Stimulated activated CD4-positive, alpha-beta T cell treated with anti-CD3 and anti-CD28 coated beads, Interleukin-12 subunit alpha, Interleukin-12 subunit beta, amount 100 ng/mL, for 48 hours (primary cell): ENCODE measurements at regions not wholly inside any gene's neighbourhood (a gene's known extent, or its start where the extent isn't known, plus 50 kb on each side); places are given as distances from the start of the nearest gene placed in this dataset.

Experiments used
- DNase-seq, 3 donors: peaks; one replicate each; pipeline ENCODE4 v3.0.0-alpha.2; 2020; ENCODE audit warnings: low read depth in 2 of 3, low spot score in 1 of 3

DNA sequence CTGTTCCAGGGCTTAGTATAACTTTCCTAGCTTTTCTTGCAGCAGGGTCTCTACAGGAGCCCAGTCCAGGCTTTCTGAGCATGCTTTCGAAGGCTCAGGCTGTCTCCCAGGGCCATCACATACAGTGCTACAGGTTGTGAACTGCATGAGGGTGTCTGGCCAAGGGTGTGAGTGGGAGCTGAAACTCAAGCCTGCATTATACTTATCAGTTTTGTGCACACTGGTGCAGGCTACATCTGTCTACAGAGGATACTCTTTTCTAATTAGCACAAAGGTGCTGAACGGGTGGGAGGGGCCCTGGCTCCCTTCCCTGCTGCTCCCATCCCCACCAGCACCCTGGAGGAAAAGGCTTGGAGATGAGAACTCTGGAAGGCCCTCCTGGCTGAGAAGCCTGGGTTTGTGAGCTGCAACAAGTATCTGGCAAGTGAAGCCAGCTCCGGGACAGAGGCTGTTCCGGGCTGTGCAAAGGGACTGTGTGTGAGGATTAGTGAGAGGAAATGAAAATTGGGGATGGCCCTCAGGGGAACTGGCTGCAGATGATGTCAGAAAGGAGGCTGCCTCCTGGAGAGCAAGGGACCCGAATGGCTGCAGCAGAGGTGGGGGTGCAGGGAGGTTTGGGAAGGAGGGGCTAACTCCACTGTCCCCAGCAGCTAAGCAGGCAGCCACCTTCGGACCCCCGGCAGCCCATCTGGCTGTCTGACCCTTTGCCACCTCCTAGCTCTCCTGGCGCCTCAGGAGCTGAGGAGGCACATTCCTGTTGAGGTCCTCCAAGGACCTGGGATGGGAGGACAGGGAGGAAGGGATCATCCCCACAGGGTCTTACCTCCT, 68.5 kb downstream of the EFNB1 start:
- DNase-seq, result no peak

DNA sequence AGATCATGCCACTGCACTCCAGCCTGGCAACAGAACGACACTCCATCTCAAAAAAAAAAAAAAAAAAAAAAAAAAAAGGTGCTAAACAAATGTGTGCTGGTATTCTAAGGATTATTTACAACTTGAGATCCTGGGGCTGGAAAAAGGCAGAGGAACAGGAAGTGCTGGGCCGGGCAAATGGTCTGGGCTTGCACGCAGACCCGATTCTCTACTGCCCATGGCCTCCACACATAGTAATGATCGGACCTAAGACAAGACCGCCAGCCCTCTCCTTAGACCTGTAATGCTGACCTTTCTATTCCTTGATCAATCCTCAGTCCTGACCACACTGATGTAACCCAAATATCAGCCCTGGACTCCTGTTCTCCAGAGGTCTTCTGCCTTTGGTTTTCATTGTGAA, 67.8 kb downstream of the EFNB1 start:
- DNase-seq, result no peak

DNA sequence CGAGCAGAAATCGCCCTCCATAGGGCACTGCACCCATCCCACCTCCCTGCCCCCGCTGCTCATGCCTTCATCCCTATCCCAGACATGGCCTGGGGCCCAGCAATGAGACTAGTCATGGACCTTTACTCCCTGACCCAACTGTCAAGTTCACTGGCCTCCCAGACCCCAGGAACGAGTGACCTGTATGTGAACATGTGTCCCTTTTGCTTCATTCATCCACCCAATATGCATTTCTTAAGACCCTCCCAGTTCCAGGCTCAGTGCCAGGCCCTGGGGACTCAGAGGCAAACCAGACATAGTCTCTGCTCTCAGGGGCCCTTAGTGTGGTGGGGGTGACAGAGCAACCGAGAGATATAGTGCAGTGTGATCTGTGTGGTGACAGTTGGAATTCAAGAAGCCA, 67.0 kb downstream of the EFNB1 start:
- no peak for DNase-seq

GRCh38 chrX:68895341-68895755, 66.5 kb downstream of the EFNB1 start:
- DNase-seq, result no peak

DNA sequence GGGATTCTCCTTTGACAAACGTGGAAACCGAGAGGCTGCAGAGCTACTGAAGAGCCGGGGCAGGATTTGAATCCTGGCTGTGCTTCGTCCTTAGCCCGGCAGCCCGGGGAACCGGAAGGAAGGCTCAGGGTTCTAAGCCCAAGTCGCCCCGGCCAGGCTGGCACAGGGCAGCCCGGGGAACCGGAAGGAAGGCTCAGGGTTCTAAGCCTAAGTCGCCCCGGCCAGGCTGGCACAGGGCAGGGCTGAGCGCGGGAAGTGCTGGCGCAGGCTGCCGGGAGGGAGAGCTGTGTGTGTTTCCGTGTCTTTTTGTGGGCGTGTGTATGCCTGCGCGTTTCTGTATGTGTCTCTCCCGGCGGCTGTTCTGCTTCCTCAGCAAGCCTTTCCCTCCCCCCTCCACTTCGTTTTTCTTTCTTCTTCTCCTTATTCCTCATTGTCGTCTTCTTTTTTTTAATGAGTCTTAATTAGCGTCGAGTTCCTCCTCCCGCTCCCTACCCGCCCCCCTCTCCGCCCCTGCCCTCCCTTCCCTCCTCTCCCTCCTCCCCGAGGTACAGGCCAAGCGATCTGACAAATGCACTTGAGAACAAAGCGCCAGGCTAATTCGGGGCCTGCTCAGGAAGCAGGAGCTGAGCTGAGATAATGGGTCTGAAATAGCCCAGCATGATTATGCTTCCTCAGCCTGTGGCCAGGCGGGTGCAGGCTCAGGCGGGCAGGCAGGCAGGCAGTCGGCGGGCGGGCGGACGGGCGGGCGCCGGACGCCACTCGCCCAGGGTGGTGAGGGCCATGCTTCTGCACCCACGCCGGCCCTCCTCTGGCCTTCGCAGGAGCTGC, 65.9 kb downstream of the EFNB1 start:
- no peak for DNase-seq

DNA sequence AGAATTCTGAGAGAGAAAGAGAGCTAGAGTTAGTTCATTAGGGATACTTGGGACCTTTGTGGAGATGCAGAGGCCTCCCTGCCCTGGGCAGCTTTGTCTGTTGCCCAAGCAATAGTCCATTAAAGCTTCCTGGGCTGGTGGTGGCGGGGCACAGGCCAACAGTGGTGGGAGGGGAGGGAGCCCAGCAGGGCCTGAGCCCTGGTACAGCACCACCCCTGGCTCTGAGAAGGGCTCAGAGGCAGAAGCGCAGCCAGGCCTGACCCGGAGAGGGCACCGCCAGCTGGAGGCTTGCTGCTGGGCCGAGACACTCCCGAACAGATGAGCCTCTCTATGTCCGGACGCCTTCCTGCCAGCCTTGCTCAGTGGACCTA, 65.3 kb downstream of the EFNB1 start:
- no peak for DNase-seq

DNA sequence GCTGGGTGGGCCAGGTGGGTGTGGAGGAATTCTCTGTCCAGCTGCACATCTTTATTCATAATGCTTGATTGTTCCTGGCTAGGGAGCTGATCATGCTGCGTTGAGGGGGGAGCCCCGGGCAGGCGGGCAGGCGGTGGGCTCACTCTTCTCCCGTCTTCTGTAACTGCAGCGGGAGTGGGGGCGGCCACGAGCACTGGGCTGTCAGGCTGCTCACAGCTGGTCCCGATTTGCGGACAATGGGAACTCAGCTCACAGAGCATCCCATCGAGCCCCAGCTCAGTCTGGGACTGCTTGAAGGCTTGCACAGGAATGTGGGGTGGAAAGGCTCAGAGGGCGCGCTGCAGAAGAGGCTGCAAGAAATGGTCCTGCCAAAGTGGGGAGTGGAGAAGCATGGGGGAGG, 63.8 kb downstream of the EFNB1 start:
- no peak for DNase-seq

- no peak for DNase-seq
Observed at GRCh38 chrX:68892134-68892533, 63.3 kb downstream of the EFNB1 start.
